Sigmoid colon (tissue), 6 donors: ENCODE measurements at regions not wholly inside any gene's neighbourhood (a gene's known extent, or its start where the extent isn't known, plus 50 kb on each side); places are given as distances from the start of the nearest gene placed in this dataset.

Source experiments
- DNase-seq: peaks from one replicate; pipeline ENCODE4 v3.0.0-alpha.2; 2019
- H3K27ac ChIP-seq, 4 donors: fragments of 200-600 bp; sonication (generic); one replicate each; pipeline ENCODE4 v1.5.1; 2016 to 2019; ENCODE audit warnings: mild to moderate bottlenecking in 1 of 4
- H3K27me3 ChIP-seq, 3 donors: fragments of 200-600 bp; sonication (generic); one replicate each; pipeline ENCODE4 v1.5.1; 2019; ENCODE audit warnings: mild to moderate bottlenecking in 1 of 3
- H3K36me3 ChIP-seq, 4 donors: fragments of 200-600 bp; sonication (generic); one replicate each; pipeline ENCODE4 v1.5.1; 2016 to 2019
- H3K4me1 ChIP-seq, 4 donors: fragments of 200-600 bp; sonication (generic); one replicate each; pipeline ENCODE4 v1.5.1; 2017 to 2019
- H3K4me3 ChIP-seq, 4 donors: fragments of 200-600 bp; sonication (generic); one replicate each; pipeline ENCODE4 v1.5.1; 2017 to 2019; ENCODE audit warnings: mild to moderate bottlenecking in 2 of 4, moderate library complexity in 1 of 4
- H3K9me3 ChIP-seq, 4 donors: fragments of 200-600 bp in 3 of 4; sonication (generic) in 3 of 4; one replicate each; pipeline versions ENCODE4 v1.5.1 to v1.6.1; 2013 to 2019
- CTCF ChIP-seq, 4 experiments: fragments of 450-650 bp in 3 of 4; fragments of 200-600 bp in 1 of 4; IDR thresholded peaks; one replicate each; pipeline ENCODE4 v1.5.1; 2016 to 2019; ENCODE audit warnings: antibody characterized with exemption in 4 of 4, mild to moderate bottlenecking in 3 of 4, moderate library complexity in 2 of 4
- EP300 ChIP-seq, 4 donors: sonication (generic); formaldehyde crosslinking; IDR thresholded peaks; one replicate each; pipeline ENCODE4 v1.6.1; 2017; ENCODE audit warnings: antibody characterized with exemption in 4 of 4
- POLR2A ChIP-seq, 2 donors: fragments of 450-650 bp; IDR thresholded peaks; one replicate each; pipeline ENCODE4 v1.6.1; 2016; ENCODE audit warnings: antibody characterized with exemption in 2 of 2, mild to moderate bottlenecking in 2 of 2, moderate library complexity in 2 of 2
- POLR2AphosphoS5 ChIP-seq, 4 donors: sonication (generic); formaldehyde crosslinking; IDR thresholded peaks; one replicate each; pipeline ENCODE4 v1.6.1; 2017; ENCODE audit warnings: antibody characterized with exemption in 4 of 4
- WGBS, 2 donors: extraction: QIAGEN DNeasy Blood & Tissue Kit; methylation state at CpG; one replicate each; pipeline ENCODE4 v1.1.7; 2013; 5-methylcytosine and 5-hydroxymethylcytosine counted together
- intact Hi-C: fragments of 100-400 bp; cut with DNase I; formaldehyde crosslinking; loops from one replicate; pipeline ENCODE4 v1.15.1; 2023
- donor health status: healthy with polysubstance abuse.
- donor health status: healthy.

GRCh38 chr18:25805323-25805722, 285.1 kb downstream of the SS18 start:
- intact Hi-C loops: no loop called here
- H3K27ac ChIP-seq: peak overlapping the region in 1 of 4 donors; percentile 31

GRCh38 chr18:25799231-25799630, 291.2 kb downstream of the SS18 start:
- peaks cover 0 to 2% (median 0%) of the 10 kb centered on the region in 4 donors for H3K9me3 ChIP-seq

More at GRCh38 chr18:25805323-25805722, 285.1 kb downstream of the SS18 start:
- H3K36me3 ChIP-seq: no peaks in the 10 kb centered on the region
- no peak for DNase-seq
- H3K9me3 ChIP-seq: peaks cover 0 to 2% (median 0%) of the 10 kb centered on the region in 4 donors
- 76 to 81% methylated on average over 5 of the region's 5 CpGs for WGBS, 2 donors
- no peak overlapping the region for H3K4me3 ChIP-seq
- no peaks in the 10 kb centered on the region for H3K4me1 ChIP-seq
- no peaks in the 10 kb centered on the region for H3K27me3 ChIP-seq
- no peak for TF ChIP-seq CTCF (IDR thresholded peaks at IDR 0.05)
- TF ChIP-seq POLR2A (IDR thresholded peaks at IDR 0.05): no peak
- no peak for TF ChIP-seq POLR2AphosphoS5 (IDR thresholded peaks at IDR 0.05)
- TF ChIP-seq EP300 (IDR thresholded peaks at IDR 0.05): no peak

GRCh38 chr18:25798046-25798445, 292.4 kb downstream of the SS18 start:
- intact Hi-C loops: no loop called here
- 92 to 93% methylated on average over 4 of the region's 4 CpGs for WGBS, 2 donors

More at GRCh38 chr18:25799231-25799630, 291.2 kb downstream of the SS18 start:
- no peak for DNase-seq
- Histone ChIP-seq H3K27ac (no peak overlapping the region), H3K27me3 (no peaks in the 10 kb centered on the region), H3K36me3 (no peaks in the 10 kb centered on the region), H3K4me1 (no peaks in the 10 kb centered on the region), H3K4me3 (no peak overlapping the region)
- WGBS, 2 donors: 88 to 89% methylated on average over 3 of the region's 3 CpGs
- TF ChIP-seq EP300 (IDR thresholded peaks at IDR 0.05) (no peak), CTCF (IDR thresholded peaks at IDR 0.05) (no peak), POLR2AphosphoS5 (IDR thresholded peaks at IDR 0.05) (no peak), POLR2A (IDR thresholded peaks at IDR 0.05) (no peak)
- intact Hi-C loops: no loop called here

GRCh38 chr18:25795213-25795612, 295.2 kb downstream of the SS18 start:
- no peak overlapping the region for H3K4me3 ChIP-seq
- no peak for DNase-seq
- no peaks in the 10 kb centered on the region for H3K9me3 ChIP-seq
- H3K27me3 ChIP-seq: no peaks in the 10 kb centered on the region
- H3K36me3 ChIP-seq: no peaks in the 10 kb centered on the region
- H3K4me1 ChIP-seq: no peaks in the 10 kb centered on the region
- TF ChIP-seq POLR2AphosphoS5 (IDR thresholded peaks at IDR 0.05) (no peak), POLR2A (IDR thresholded peaks at IDR 0.05) (no peak), EP300 (IDR thresholded peaks at IDR 0.05) (no peak), CTCF (IDR thresholded peaks at IDR 0.05) (no peak)
- intact Hi-C loops: no loop called here
- WGBS, 2 donors: 76 to 85% methylated on average over 10 of the region's 10 CpGs
- no peak overlapping the region for H3K27ac ChIP-seq

More at GRCh38 chr18:25798046-25798445, 292.4 kb downstream of the SS18 start:
- H3K9me3 ChIP-seq: peaks cover 0 to 2% (median 0%) of the 10 kb centered on the region in 4 donors
- DNase-seq: no peak
- no peaks in the 10 kb centered on the region for H3K27me3 ChIP-seq
- H3K4me1 ChIP-seq: no peaks in the 10 kb centered on the region
- H3K4me3 ChIP-seq: no peak overlapping the region
- no peak for TF ChIP-seq EP300 (IDR thresholded peaks at IDR 0.05)
- TF ChIP-seq POLR2A (IDR thresholded peaks at IDR 0.05): no peak
- no peak for TF ChIP-seq POLR2AphosphoS5 (IDR thresholded peaks at IDR 0.05)
- no peak for TF ChIP-seq CTCF (IDR thresholded peaks at IDR 0.05)
- H3K36me3 ChIP-seq: no peaks in the 10 kb centered on the region
- H3K27ac ChIP-seq: no peak overlapping the region

- intact Hi-C loops: no loop called here
- no peaks in the 10 kb centered on the region for H3K36me3 ChIP-seq
- no peak overlapping the region for H3K4me3 ChIP-seq
- 83 to 87% methylated on average over 5 of the region's 5 CpGs for WGBS, 2 donors
- H3K9me3 ChIP-seq: no peaks in the 10 kb centered on the region
- H3K27ac ChIP-seq: no peak overlapping the region
- H3K4me1 ChIP-seq: no peaks in the 10 kb centered on the region
- no peaks in the 10 kb centered on the region for H3K27me3 ChIP-seq
- TF ChIP-seq EP300 (IDR thresholded peaks at IDR 0.05) (no peak), POLR2A (IDR thresholded peaks at IDR 0.05) (no peak), CTCF (IDR thresholded peaks at IDR 0.05) (no peak), POLR2AphosphoS5 (IDR thresholded peaks at IDR 0.05) (no peak)
- no peak for DNase-seq
Observed at GRCh38 chr18:25787276-25787675, 303.1 kb downstream of the SS18 start.
